ENCODE measurements at regions not wholly inside any gene's neighbourhood (a gene's known extent, or its start where the extent isn't known, plus 50 kb on each side); places are given as distances from the start of the nearest gene placed in this dataset.

- no peaks in the 10 kb centered on the region for H3K79me1 ChIP-seq (ENCODE audit: low read depth, low read length)
- no peak overlapping the region for H4K8ac ChIP-seq (ENCODE audit: extremely low read depth, insufficient read depth, low read length)
- H3K4me1 ChIP-seq (replicated peaks in 1 of 4; ENCODE audit: control insufficient read depth in 3 of 4, insufficient read depth in 4 of 4, low read length in 3 of 4): 0 out of 7 replicates have a peak, but pooled peaks cover 0 to 4% (median 0%) of the 10 kb centered on the region in 4 experiments
- no peak overlapping the region for H2AFZ ChIP-seq (ENCODE audit: low read length)
- H3K14ac ChIP-seq (ENCODE audit: insufficient read length): no peak overlapping the region
- ChIA-PET CTCF (ENCODE audit: partially characterized antibody) (interaction anchor here (0.6 kb wide), 1 partner anchor 14 kb away, joined by 3 read pairs; no protein-coding TSS in a partner anchor), POLR2A (ENCODE audit: partially characterized antibody) (no interaction called here)
- no peak overlapping the region for H3K4me3 ChIP-seq (ENCODE audit: extremely low read depth in 1 of 4, insufficient read depth in 2 of 4, low read depth in 3 of 4, low read length in 4 of 4)
- no peak overlapping the region for H2AK5ac ChIP-seq (ENCODE audit: low read depth, low read length)
- no peaks in the 10 kb centered on the region for H3K79me2 ChIP-seq (ENCODE audit: control insufficient read depth in 1 of 2, insufficient read depth in 2 of 2, low read length in 2 of 2)
- DNase-seq (ENCODE audit: low read depth in 1 of 2, low spot score in 2 of 2): no peak
- no peak overlapping the region for H3K23ac ChIP-seq (ENCODE audit: insufficient read length)
- no peak overlapping the region for H3K4ac ChIP-seq (replicated peaks; ENCODE audit: insufficient read length, low read depth, low read length)
- H4K91ac ChIP-seq (replicated peaks; ENCODE audit: insufficient read length, low read length): no peak overlapping the region
- H3K23me2 ChIP-seq (ENCODE audit: low read depth, low read length): no peaks in the 10 kb centered on the region
- no peak overlapping the region for H2BK15ac ChIP-seq (ENCODE audit: low read length)
- FAIRE-seq: no peak
- no peak overlapping the region for H4K5ac ChIP-seq (ENCODE audit: insufficient read length, low read depth, low read length)
- no peak overlapping the region for H2BK5ac ChIP-seq (ENCODE audit: low read depth, low read length)
- H2BK12ac ChIP-seq (ENCODE audit: low read depth, low read length): no peak overlapping the region
- no peaks in the 10 kb centered on the region for H4K20me1 ChIP-seq (replicated peaks in 1 of 2; ENCODE audit: control insufficient read depth in 1 of 2, insufficient read depth in 2 of 2, low read length in 2 of 2)
- TF ChIP-seq CHD1 (IDR thresholded peaks at IDR 0.05; ENCODE audit: low read depth, low read length) (no peak), BCL11A (IDR thresholded peaks at IDR 0.05; ENCODE audit: low read depth in 2 of 2, low read length in 2 of 2) (no peak), RXRA (IDR thresholded peaks at IDR 0.05; ENCODE audit: insufficient read depth, low read depth, low read length) (no peak), JUND (IDR thresholded peaks at IDR 0.05; ENCODE audit: low read length) (no peak), CREB1 (IDR thresholded peaks at IDR 0.05) (no peak), E2F6 (IDR thresholded peaks at IDR 0.05) (no peak), JUN (IDR thresholded peaks at IDR 0.05; ENCODE audit: low read depth, low read length) (no peak)
- H3K4me2 ChIP-seq (ENCODE audit: insufficient read depth in 1 of 2, low read depth in 2 of 2, low read length in 2 of 2): no peak overlapping the region
- H3K56ac ChIP-seq (replicated peaks; ENCODE audit: insufficient read length, low read depth, low read length): no peak overlapping the region
- no peaks in the 10 kb centered on the region for H3K36me3 ChIP-seq (ENCODE audit: control insufficient read depth in 2 of 4, insufficient read depth in 4 of 4, low read length in 3 of 4)
- H3K27ac ChIP-seq (ENCODE audit: low read depth, low read length): no peak overlapping the region
- 97% methylated on average over 2 of the region's 2 CpGs; no CpG with 5 or more reads in 1 of the 2 experiments for WGBS, 2 experiments (ENCODE audit: extremely low coverage in 1 of 2, insufficient coverage in 1 of 2, insufficient read length in 1 of 2, insufficient replicate concordance in 2 of 2, low coverage in 1 of 2, low lambda C conversion rate in 2 of 2, missing lambda C conversion rate in 1 of 2)
- H3K9ac ChIP-seq (replicated peaks in 1 of 4; ENCODE audit: extremely low read depth in 1 of 4, low read depth in 3 of 4, low read length in 3 of 4): no peak overlapping the region
- H3K9me3 ChIP-seq (ENCODE audit: insufficient read depth in 2 of 2, low read depth in 1 of 2, low read length in 1 of 2): no peaks in the 10 kb centered on the region
- no peaks in the 10 kb centered on the region for H3K27me3 ChIP-seq (replicated peaks in 1 of 4; ENCODE audit: control insufficient read depth in 3 of 4, extremely low read depth in 1 of 4, insufficient read depth in 3 of 4, low read length in 3 of 4)
- H3K18ac ChIP-seq (ENCODE audit: extremely low read depth, low read length): no peak overlapping the region
- H2BK120ac ChIP-seq (replicated peaks; ENCODE audit: low read depth, low read length): no peak overlapping the region
- H2BK20ac ChIP-seq (ENCODE audit: low read length): no peak overlapping the region
Measured at GRCh38 chr15:87082581-87082980, 1002.9 kb downstream of the AGBL1 start.
